ENCODE measurements at regions not wholly inside any gene's neighbourhood (a gene's known extent, or its start where the extent isn't known, plus 50 kb on each side); places are given as distances from the start of the nearest gene placed in this dataset.

DNA sequence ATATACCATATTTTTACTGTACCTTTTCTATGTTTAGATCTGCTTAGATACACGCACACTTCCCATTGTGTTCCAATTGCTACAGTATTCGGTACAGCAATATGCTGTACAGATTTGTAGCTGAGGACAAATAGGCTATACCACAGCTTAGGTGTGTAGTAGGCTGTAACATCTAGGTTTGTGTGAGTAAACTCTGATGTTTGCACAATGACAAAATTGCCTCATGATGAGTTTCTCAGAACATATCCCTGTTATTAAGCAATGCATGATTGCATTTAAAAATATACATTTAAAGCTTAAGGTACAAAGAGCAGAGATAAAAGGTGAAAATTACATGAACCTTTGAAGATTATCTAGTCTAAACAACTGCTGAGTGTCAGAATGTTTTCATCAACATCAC is 181.7 kb downstream of the ADGRA3 start:
- Histone ChIP-seq H3K4me3 (replicated peaks in 1 of 3; ENCODE audit: insufficient read depth in 1 of 3, low read depth in 1 of 3, low read length in 3 of 3) (no peak overlapping the region), H3K4me1 (ENCODE audit: control insufficient read depth, extremely low read depth, insufficient read depth, low read length) (no peaks in the 10 kb centered on the region), H3K4me2 (ENCODE audit: insufficient read depth, low read length) (no peak overlapping the region), H3K27ac (ENCODE audit: insufficient read depth, low read depth, low read length) (no peak overlapping the region), H3K36me3 (ENCODE audit: control insufficient read depth in 2 of 2, extremely low read depth in 1 of 2, insufficient read depth in 2 of 2, low read length in 2 of 2) (no peaks in the 10 kb centered on the region), H2AFZ (ENCODE audit: low read depth, low read length) (no peak overlapping the region), H4K20me1 (replicated peaks; ENCODE audit: control insufficient read depth, extremely low read depth, insufficient read depth, low read length) (no peaks in the 10 kb centered on the region), H3K79me2 (ENCODE audit: control insufficient read depth, insufficient read depth, low read length) (no peaks in the 10 kb centered on the region), H3K27me3 (ENCODE audit: control insufficient read depth in 2 of 2, insufficient read depth in 2 of 2, low read length in 2 of 2) (no peaks in the 10 kb centered on the region), H3K9ac (replicated peaks; ENCODE audit: extremely low read depth, insufficient read depth, low read length) (no peak overlapping the region), H3K9me3 (replicated peaks; ENCODE audit: control insufficient read depth, insufficient read depth, low read length) (no peaks in the 10 kb centered on the region), H3K9me1 (replicated peaks; ENCODE audit: control insufficient read depth, extremely low read depth, insufficient read depth, low read length) (no peaks in the 10 kb centered on the region)
- no TSS peak for BruUV-seq (replicated peaks)
- intact Hi-C loops (cut with micrococcal nuclease) (no loop called here), dilution Hi-C loops (cut with MboI; ENCODE audit: extremely low pct_ligation_motif_present, low sequenced_read_pairs) (no loop called here)
- ChIA-PET CTCF (no interaction called here), POLR2A (no interaction called here)
- FAIRE-seq (no peak), DNase-seq (ENCODE audit: low read depth, low spot score) (no peak)
- TF ChIP-seq MYC (IDR thresholded peaks at IDR 0.05; ENCODE audit: low read depth, low read length) (no peak), POLR2AphosphoS5 (IDR thresholded peaks at IDR 0.05; ENCODE audit: insufficient read depth, low read depth, low read length) (no peak), POLR2A (IDR thresholded peaks at IDR 0.05; ENCODE audit: low read depth, low read length) (no peak), FOS (IDR thresholded peaks at IDR 0.05; ENCODE audit: borderline replicate concordance, insufficient read depth, low read length) (no peak), JUN (IDR thresholded peaks at IDR 0.05; ENCODE audit: borderline replicate concordance, insufficient read depth, insufficient read length, low read depth) (no peak), EZH2 (IDR thresholded peaks at IDR 0.05; ENCODE audit: borderline replicate concordance, low read depth, low read length, severe bottlenecking) (no peak), GATA2 (IDR thresholded peaks at IDR 0.05; ENCODE audit: insufficient read depth, insufficient read length, low read depth, low read length) (no peak)
- TF ChIP-seq, protein P1, sequence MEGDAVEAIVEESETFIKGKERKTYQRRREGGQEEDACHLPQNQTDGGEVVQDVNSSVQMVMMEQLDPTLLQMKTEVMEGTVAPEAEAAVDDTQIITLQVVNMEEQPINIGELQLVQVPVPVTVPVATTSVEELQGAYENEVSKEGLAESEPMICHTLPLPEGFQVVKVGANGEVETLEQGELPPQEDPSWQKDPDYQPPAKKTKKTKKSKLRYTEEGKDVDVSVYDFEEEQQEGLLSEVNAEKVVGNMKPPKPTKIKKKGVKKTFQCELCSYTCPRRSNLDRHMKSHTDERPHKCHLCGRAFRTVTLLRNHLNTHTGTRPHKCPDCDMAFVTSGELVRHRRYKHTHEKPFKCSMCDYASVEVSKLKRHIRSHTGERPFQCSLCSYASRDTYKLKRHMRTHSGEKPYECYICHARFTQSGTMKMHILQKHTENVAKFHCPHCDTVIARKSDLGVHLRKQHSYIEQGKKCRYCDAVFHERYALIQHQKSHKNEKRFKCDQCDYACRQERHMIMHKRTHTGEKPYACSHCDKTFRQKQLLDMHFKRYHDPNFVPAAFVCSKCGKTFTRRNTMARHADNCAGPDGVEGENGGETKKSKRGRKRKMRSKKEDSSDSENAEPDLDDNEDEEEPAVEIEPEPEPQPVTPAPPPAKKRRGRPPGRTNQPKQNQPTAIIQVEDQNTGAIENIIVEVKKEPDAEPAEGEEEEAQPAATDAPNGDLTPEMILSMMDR (IDR thresholded peaks at IDR 0.05; ENCODE audit: extremely low read depth in 1 of 2, insufficient read depth in 1 of 2, low read depth in 1 of 2, low read length in 2 of 2) = no peak
- TF ChIP-seq, protein P2, sequence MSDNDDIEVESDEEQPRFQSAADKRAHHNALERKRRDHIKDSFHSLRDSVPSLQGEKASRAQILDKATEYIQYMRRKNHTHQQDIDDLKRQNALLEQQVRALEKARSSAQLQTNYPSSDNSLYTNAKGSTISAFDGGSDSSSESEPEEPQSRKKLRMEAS (IDR thresholded peaks at IDR 0.05; ENCODE audit: insufficient read depth, insufficient read length) = no peak

Measured in endothelial cell of umbilical vein (primary cell).